Lower leg skin (tissue), 4 donors: ENCODE measurements at regions not wholly inside any gene's neighbourhood (a gene's known extent, or its start where the extent isn't known, plus 50 kb on each side); places are given as distances from the start of the nearest gene placed in this dataset.
"Not testable (repeated sequence)": the region's sequence is repeated elsewhere in the genome, so short reads cannot be mapped to it uniquely, and the experiment has no call there.

Experiments used
- DNase-seq, 2 donors: peaks; one replicate each; pipeline ENCODE4 v3.0.0-alpha.2; 2019; ENCODE audit warnings: low spot score in 2 of 2
- H3K4me3 ChIP-seq: fragments of 200-600 bp; sonication (generic); 2 replicates; pipeline ENCODE4 v1.5.1; 2017; ENCODE audit warnings: mild to moderate bottlenecking, low read depth; ENCODE audit not compliant: poor library complexity, severe bottlenecking
- CTCF ChIP-seq, 3 donors: fragments of 450-650 bp; IDR thresholded peaks; one replicate each; pipeline ENCODE4 v1.5.1; 2016; ENCODE audit warnings: antibody characterized with exemption in 3 of 3, mild to moderate bottlenecking in 3 of 3, moderate library complexity in 2 of 3
- POLR2A ChIP-seq, 2 donors: fragments of 450-650 bp; IDR thresholded peaks; one replicate each; pipeline ENCODE4 v1.6.1; 2016 to 2017; ENCODE audit warnings: antibody characterized with exemption in 2 of 2, mild to moderate bottlenecking in 1 of 2, moderate library complexity in 1 of 2
- WGBS, 2 donors: methylation state at CpG; one replicate each; pipeline ENCODE4 v1.1.5; 2018; 5-methylcytosine and 5-hydroxymethylcytosine counted together
- intact Hi-C: fragments of 100-400 bp; cut with DNase I; formaldehyde crosslinking; loops from one replicate; pipeline ENCODE4 v1.15.0; 2023; ENCODE audit warnings: low total_unique reads

GRCh38 chrX:10697616-10698317, 77.4 kb upstream of the MID1 start:
- 62 to 68% methylated on average over 7 of the region's 7 CpGs for WGBS, 2 donors
- no peak for DNase-seq
- intact Hi-C loops: no loop called here
- no peak overlapping the region for H3K4me3 ChIP-seq
- no peak for TF ChIP-seq CTCF (IDR thresholded peaks at IDR 0.05)
- TF ChIP-seq POLR2A (IDR thresholded peaks at IDR 0.05): no peak

GRCh38 chrX:10698318-10698640, 77.9 kb upstream of the MID1 start:
- 75 to 86% methylated on average over 1 of the region's 1 CpG for WGBS, 2 donors
- no peak overlapping the region for H3K4me3 ChIP-seq
- intact Hi-C loops: no loop called here
- DNase-seq: no peak
- TF ChIP-seq CTCF (IDR thresholded peaks at IDR 0.05) (no peak), POLR2A (IDR thresholded peaks at IDR 0.05) (no peak)

GRCh38 chrX:10702031-10702430, 81.6 kb upstream of the MID1 start:
- DNase-seq: no peak

GRCh38 chrX:10706342-10706741, 86.0 kb upstream of the MID1 start:
- 79 to 94% methylated on average over 3 of the region's 3 CpGs for WGBS, 2 donors
- H3K4me3 ChIP-seq, intact Hi-C loops, DNase-seq: not testable (repeated sequence)

More at GRCh38 chrX:10702031-10702430, 81.6 kb upstream of the MID1 start:
- 48 to 50% methylated on average over 4 of the region's 4 CpGs for WGBS, 2 donors
- no peak for TF ChIP-seq CTCF (IDR thresholded peaks at IDR 0.05)
- no peak for TF ChIP-seq POLR2A (IDR thresholded peaks at IDR 0.05)
- H3K4me3 ChIP-seq: no peak overlapping the region
- intact Hi-C loops: no loop called here

- no peak for TF ChIP-seq CTCF (IDR thresholded peaks at IDR 0.05)
- no peak for TF ChIP-seq POLR2A (IDR thresholded peaks at IDR 0.05)
- no peak overlapping the region for H3K4me3 ChIP-seq
- intact Hi-C loops: no loop called here
- WGBS, 2 donors: 56 to 91% methylated on average over 2 of the region's 2 CpGs
- no peak for DNase-seq
Measured at GRCh38 chrX:10707773-10708172, 87.4 kb upstream of the MID1 start.

- DNase-seq: no peak
- H3K4me3 ChIP-seq: no peak overlapping the region
- intact Hi-C loops: no loop called here
- TF ChIP-seq CTCF (IDR thresholded peaks at IDR 0.05) (no peak), POLR2A (IDR thresholded peaks at IDR 0.05) (no peak)
- WGBS, 2 donors: 29 to 44% methylated on average over 4 of the region's 4 CpGs
Measured at GRCh38 chrX:10709276-10709675, 88.9 kb upstream of the MID1 start.
